ENCODE measurements at regions not wholly inside any gene's neighbourhood (a gene's known extent, or its start where the extent isn't known, plus 50 kb on each side); places are given as distances from the start of the nearest gene placed in this dataset.

DNA sequence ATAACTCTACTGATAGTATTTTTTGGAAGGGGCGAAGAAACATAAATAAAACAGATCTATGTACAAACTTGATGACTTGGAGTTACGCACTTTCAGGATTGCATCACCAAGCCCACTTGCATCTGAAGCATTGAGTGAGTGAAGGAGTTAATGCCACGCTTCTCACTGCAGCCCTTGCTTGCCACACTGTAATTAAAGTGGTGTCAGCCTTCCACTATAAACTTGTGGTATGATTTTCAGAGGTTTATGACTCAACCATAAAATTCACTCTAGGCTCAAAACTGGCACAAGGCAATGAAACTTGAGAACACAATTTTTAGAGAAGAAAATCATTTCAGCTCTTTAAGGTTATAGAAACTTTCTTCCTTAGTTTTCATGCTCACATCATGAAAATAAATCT lies 93.9 kb upstream of the PRMT6 start:
- no peak overlapping the region for H3K27ac ChIP-seq
- no peak for DNase-seq
- H3K4me1 ChIP-seq = no peaks in the 10 kb centered on the region
- no peaks in the 10 kb centered on the region for H3K9me3 ChIP-seq
- no peaks in the 10 kb centered on the region for H3K27me3 ChIP-seq
- no peaks in the 10 kb centered on the region for H3K36me3 ChIP-seq (ENCODE audit: low read depth, missing control alignments)
- WGBS, 2 donors = 91 to 98% methylated on average over 3 of the region's 3 CpGs
- intact Hi-C loops (cut with DNase I; ENCODE audit: low total_unique reads) = no loop called here
- no peak overlapping the region for H3K4me3 ChIP-seq
- TF ChIP-seq, protein P1, sequence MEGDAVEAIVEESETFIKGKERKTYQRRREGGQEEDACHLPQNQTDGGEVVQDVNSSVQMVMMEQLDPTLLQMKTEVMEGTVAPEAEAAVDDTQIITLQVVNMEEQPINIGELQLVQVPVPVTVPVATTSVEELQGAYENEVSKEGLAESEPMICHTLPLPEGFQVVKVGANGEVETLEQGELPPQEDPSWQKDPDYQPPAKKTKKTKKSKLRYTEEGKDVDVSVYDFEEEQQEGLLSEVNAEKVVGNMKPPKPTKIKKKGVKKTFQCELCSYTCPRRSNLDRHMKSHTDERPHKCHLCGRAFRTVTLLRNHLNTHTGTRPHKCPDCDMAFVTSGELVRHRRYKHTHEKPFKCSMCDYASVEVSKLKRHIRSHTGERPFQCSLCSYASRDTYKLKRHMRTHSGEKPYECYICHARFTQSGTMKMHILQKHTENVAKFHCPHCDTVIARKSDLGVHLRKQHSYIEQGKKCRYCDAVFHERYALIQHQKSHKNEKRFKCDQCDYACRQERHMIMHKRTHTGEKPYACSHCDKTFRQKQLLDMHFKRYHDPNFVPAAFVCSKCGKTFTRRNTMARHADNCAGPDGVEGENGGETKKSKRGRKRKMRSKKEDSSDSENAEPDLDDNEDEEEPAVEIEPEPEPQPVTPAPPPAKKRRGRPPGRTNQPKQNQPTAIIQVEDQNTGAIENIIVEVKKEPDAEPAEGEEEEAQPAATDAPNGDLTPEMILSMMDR (IDR thresholded peaks at IDR 0.05) = no peak
- TF ChIP-seq POLR2A (IDR thresholded peaks at IDR 0.05) = no peak

DNA sequence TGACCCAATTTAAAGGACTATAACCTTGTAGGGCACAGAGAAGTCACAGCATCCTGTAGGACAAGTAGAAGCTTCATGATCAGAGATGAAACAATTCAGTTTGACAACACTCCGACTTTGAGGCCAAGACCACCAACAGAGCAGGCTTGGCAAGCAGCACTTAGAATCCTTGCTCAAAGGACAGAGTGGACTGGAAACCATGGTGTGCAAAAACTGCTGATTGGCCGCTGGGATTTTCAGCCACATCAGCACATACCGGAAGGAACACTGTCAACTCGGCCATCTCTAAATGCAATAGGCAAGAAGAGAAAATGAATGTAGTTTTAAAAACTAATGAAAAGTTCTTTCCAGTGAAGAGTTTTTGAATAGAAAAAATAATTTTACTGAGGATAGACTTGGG lies 92.0 kb upstream of the PRMT6 start:
- 55 to 64% methylated on average over 4 of the region's 4 CpGs for WGBS, 2 donors
- H3K9me3 ChIP-seq = no peaks in the 10 kb centered on the region
- H3K27me3 ChIP-seq = no peaks in the 10 kb centered on the region
- no peak overlapping the region for H3K4me3 ChIP-seq
- peak; percentile 63 for DNase-seq
- no peaks in the 10 kb centered on the region for H3K36me3 ChIP-seq (ENCODE audit: low read depth, missing control alignments)
- no peak for TF ChIP-seq POLR2A (IDR thresholded peaks at IDR 0.05)
- TF ChIP-seq, protein P1 (IDR thresholded peaks at IDR 0.05) = no peak
- intact Hi-C loops (cut with DNase I; ENCODE audit: low total_unique reads) = no loop called here
- H3K4me1 ChIP-seq = no peaks in the 10 kb centered on the region
- H3K27ac ChIP-seq = no peak overlapping the region

DNA sequence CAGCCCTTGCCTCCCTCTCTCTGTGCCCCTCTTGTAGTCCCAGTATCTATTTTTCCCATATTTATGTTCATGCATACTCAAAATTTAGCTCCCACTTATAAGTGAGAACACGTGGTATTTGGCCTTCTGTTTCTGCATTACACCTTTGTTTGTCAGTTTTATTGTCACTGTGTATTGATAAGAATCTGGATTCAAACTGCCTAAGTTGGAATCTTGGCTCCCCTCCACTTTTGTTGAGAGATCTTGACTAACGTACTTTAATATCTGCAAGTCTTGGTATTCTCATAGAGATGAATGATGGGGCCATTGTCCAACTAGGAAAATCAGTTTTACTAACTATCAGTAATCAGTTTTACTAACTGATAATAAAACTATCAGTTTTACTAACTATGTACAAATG lies 87.8 kb upstream of the PRMT6 start:
- no peak for DNase-seq
- no peaks in the 10 kb centered on the region for H3K36me3 ChIP-seq (ENCODE audit: low read depth, missing control alignments)
- TF ChIP-seq, protein P1 (IDR thresholded peaks at IDR 0.05) = no peak
- TF ChIP-seq POLR2A (IDR thresholded peaks at IDR 0.05) = no peak
- intact Hi-C loops (cut with DNase I; ENCODE audit: low total_unique reads) = no loop called here
- no peaks in the 10 kb centered on the region for H3K9me3 ChIP-seq
- H3K27ac ChIP-seq = no peak overlapping the region
- H3K27me3 ChIP-seq = no peaks in the 10 kb centered on the region
- H3K4me1 ChIP-seq = no peaks in the 10 kb centered on the region
- no peak overlapping the region for H3K4me3 ChIP-seq
- WGBS, 2 donors = 85% methylated on average over 2 of the region's 2 CpGs

DNA sequence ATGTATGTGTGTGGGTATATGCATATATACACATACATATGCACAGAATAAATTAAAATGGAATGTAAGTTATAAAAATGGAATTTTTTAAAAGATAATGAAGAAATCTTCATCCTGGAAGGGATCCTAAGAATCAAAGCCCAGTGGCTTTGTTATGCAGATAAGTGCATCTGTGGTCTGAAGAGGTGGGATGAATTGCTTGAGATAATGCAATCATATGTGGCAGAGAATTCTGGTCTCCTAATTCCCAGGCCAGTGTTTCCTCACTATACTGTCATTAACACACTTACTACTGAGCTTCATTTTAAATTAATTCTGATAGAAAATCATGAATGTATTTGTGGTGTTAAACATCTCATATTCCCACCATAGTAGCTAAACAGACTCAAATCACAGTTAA lies 86.7 kb upstream of the PRMT6 start:
- TF ChIP-seq, protein P1 (IDR thresholded peaks at IDR 0.05) = no peak
- no peak for TF ChIP-seq POLR2A (IDR thresholded peaks at IDR 0.05)
- DNase-seq = no peak
- H3K9me3 ChIP-seq = no peaks in the 10 kb centered on the region
- no peaks in the 10 kb centered on the region for H3K4me1 ChIP-seq
- no peaks in the 10 kb centered on the region for H3K27me3 ChIP-seq
- no peaks in the 10 kb centered on the region for H3K36me3 ChIP-seq (ENCODE audit: low read depth, missing control alignments)
- H3K4me3 ChIP-seq = no peak overlapping the region
- no peak overlapping the region for H3K27ac ChIP-seq
- intact Hi-C loops (cut with DNase I; ENCODE audit: low total_unique reads) = no loop called here

DNA sequence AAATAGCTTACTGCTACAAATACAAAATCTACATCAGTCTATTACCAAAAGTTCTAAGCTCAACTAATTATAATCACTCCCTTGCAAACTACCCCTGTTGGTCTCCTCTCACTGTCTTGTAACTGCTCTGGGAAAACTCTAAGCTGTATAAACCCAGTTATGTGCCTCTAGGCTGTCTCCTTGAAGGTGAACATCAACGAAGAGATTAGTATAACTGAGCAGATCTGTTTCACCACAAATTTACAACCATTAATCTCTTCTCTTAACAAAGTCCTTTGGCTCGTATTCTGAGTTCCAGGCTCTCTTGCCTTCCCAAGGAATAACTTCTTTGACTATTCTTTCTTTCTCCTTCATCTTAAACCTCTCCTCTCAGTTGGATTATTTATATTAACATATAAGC lies 84.4 kb upstream of the PRMT6 start:
- Histone ChIP-seq H3K27me3 (no peaks in the 10 kb centered on the region), H3K36me3 (ENCODE audit: low read depth, missing control alignments) (no peaks in the 10 kb centered on the region), H3K9me3 (no peaks in the 10 kb centered on the region), H3K4me3 (no peak overlapping the region), H3K4me1 (no peaks in the 10 kb centered on the region), H3K27ac (no peak overlapping the region)
- intact Hi-C loops (cut with DNase I; ENCODE audit: low total_unique reads) = no loop called here
- WGBS, 2 donors = 69 to 70% methylated on average over 2 of the region's 2 CpGs
- no peak for TF ChIP-seq POLR2A (IDR thresholded peaks at IDR 0.05)
- TF ChIP-seq, protein P1 (IDR thresholded peaks at IDR 0.05) = no peak
- no peak for DNase-seq

All from testis (tissue), 2 donors.